ENCODE measurements at regions not wholly inside any gene's neighbourhood (a gene's known extent, or its start where the extent isn't known, plus 50 kb on each side); places are given as distances from the start of the nearest gene placed in this dataset.
"Not testable (repeated sequence)": the region's sequence is repeated elsewhere in the genome, so short reads cannot be mapped to it uniquely, and the experiment has no call there.

DNA sequence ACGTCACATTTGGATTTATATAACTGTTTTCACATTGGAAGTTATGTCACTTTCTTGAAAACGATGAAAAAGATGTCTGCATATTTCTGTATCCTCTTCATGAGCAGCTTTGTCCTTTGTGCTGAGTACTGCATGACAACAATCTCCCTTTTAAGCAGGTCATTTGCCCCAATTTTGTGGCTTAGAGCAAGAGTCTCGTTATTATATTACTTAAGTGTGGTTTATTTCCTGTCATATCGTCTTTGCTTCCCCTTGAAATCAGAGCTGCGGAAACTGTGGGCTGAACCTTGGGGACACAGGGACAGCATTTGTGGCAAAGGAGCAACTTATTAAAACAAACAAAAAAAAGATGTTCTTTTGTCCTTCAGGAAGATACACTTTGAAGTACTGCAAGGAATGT is 254.0 kb upstream of the DSEL start:
- WGBS (ENCODE audit: insufficient coverage, low lambda C conversion rate): 70% methylated on average over 3 of the region's 5 CpGs
- H3K9me3 ChIP-seq (ENCODE audit: control insufficient read depth, low read depth, low read length): no peaks in the 10 kb centered on the region
- no peaks in the 10 kb centered on the region for H3K4me1 ChIP-seq (ENCODE audit: control insufficient read depth, insufficient read depth, low read length)

GRCh38 chr18:67766930-67767329 is 250.4 kb upstream of the DSEL start:
- no peaks in the 10 kb centered on the region for H3K4me1 ChIP-seq (ENCODE audit: control insufficient read depth, insufficient read depth, low read length)
- H3K27me3 ChIP-seq (ENCODE audit: control insufficient read depth, insufficient read depth, low read length): no peaks in the 10 kb centered on the region
- no peak overlapping the region for H3K4me3 ChIP-seq (ENCODE audit: low read length)
- DNase-seq: no peak
- H3K9me3 ChIP-seq (ENCODE audit: control insufficient read depth, low read depth, low read length): no peaks in the 10 kb centered on the region
- no peaks in the 10 kb centered on the region for H3K36me3 ChIP-seq (ENCODE audit: control insufficient read depth, insufficient read depth, low read length)
- no peak overlapping the region for H3K27ac ChIP-seq (ENCODE audit: low read length)

More for the DNA sequence above, 254.0 kb upstream of the DSEL start:
- H3K36me3 ChIP-seq (ENCODE audit: control insufficient read depth, insufficient read depth, low read length): no peaks in the 10 kb centered on the region
- no peak overlapping the region for H3K4me3 ChIP-seq (ENCODE audit: low read length)
- no peak for DNase-seq
- no peaks in the 10 kb centered on the region for H3K27me3 ChIP-seq (ENCODE audit: control insufficient read depth, insufficient read depth, low read length)
- H3K27ac ChIP-seq (ENCODE audit: low read length): no peak overlapping the region

GRCh38 chr18:67752211-67752610 is 235.7 kb upstream of the DSEL start:
- no CpG with 5 or more reads among the region's 1 CpG for WGBS (ENCODE audit: insufficient coverage, low lambda C conversion rate)

GRCh38 chr18:67742954-67743353 is 226.4 kb upstream of the DSEL start:
- no peaks in the 10 kb centered on the region for H3K27me3 ChIP-seq (ENCODE audit: control insufficient read depth, insufficient read depth, low read length)
- DNase-seq: no peak
- no peaks in the 10 kb centered on the region for H3K4me1 ChIP-seq (ENCODE audit: control insufficient read depth, insufficient read depth, low read length)
- H3K9me3 ChIP-seq (ENCODE audit: control insufficient read depth, low read depth, low read length): no peaks in the 10 kb centered on the region
- 29% methylated on average over 1 of the region's 1 CpG for WGBS (ENCODE audit: insufficient coverage, low lambda C conversion rate)
- no peaks in the 10 kb centered on the region for H3K36me3 ChIP-seq (ENCODE audit: control insufficient read depth, insufficient read depth, low read length)
- H3K27ac ChIP-seq (ENCODE audit: low read length): no peak overlapping the region
- H3K4me3 ChIP-seq (ENCODE audit: low read length): no peak overlapping the region

More at GRCh38 chr18:67752211-67752610, 235.7 kb upstream of the DSEL start:
- not testable (repeated sequence) for H3K27me3 ChIP-seq (ENCODE audit: control insufficient read depth, insufficient read depth, low read length); H3K36me3 ChIP-seq (ENCODE audit: control insufficient read depth, insufficient read depth, low read length); DNase-seq; H3K4me3 ChIP-seq (ENCODE audit: low read length); H3K9me3 ChIP-seq (ENCODE audit: control insufficient read depth, low read depth, low read length); H3K27ac ChIP-seq (ENCODE audit: low read length); H3K4me1 ChIP-seq (ENCODE audit: control insufficient read depth, insufficient read depth, low read length)

GRCh38 chr18:67742525-67742924 is 226.0 kb upstream of the DSEL start:
- Histone ChIP-seq H3K27me3 (ENCODE audit: control insufficient read depth, insufficient read depth, low read length) (no peaks in the 10 kb centered on the region), H3K27ac (ENCODE audit: low read length) (no peak overlapping the region), H3K9me3 (ENCODE audit: control insufficient read depth, low read depth, low read length) (no peaks in the 10 kb centered on the region), H3K36me3 (ENCODE audit: control insufficient read depth, insufficient read depth, low read length) (no peaks in the 10 kb centered on the region), H3K4me3 (ENCODE audit: low read length) (no peak overlapping the region), H3K4me1 (ENCODE audit: control insufficient read depth, insufficient read depth, low read length) (no peaks in the 10 kb centered on the region)
- no CpG with 5 or more reads among the region's 7 CpGs for WGBS (ENCODE audit: insufficient coverage, low lambda C conversion rate)
- DNase-seq: no peak

- Histone ChIP-seq H3K36me3 (ENCODE audit: control insufficient read depth, insufficient read depth, low read length) (no peaks in the 10 kb centered on the region), H3K4me3 (ENCODE audit: low read length) (no peak overlapping the region), H3K4me1 (ENCODE audit: control insufficient read depth, insufficient read depth, low read length) (no peaks in the 10 kb centered on the region), H3K27ac (ENCODE audit: low read length) (no peak overlapping the region), H3K9me3 (ENCODE audit: control insufficient read depth, low read depth, low read length) (no peaks in the 10 kb centered on the region), H3K27me3 (ENCODE audit: control insufficient read depth, insufficient read depth, low read length) (no peaks in the 10 kb centered on the region)
- WGBS (ENCODE audit: insufficient coverage, low lambda C conversion rate): 86% methylated on average over 1 of the region's 6 CpGs
- DNase-seq: no peak
These were observed 219.0 kb upstream of the DSEL start for GRCh38 chr18:67735506-67735905.

DNA sequence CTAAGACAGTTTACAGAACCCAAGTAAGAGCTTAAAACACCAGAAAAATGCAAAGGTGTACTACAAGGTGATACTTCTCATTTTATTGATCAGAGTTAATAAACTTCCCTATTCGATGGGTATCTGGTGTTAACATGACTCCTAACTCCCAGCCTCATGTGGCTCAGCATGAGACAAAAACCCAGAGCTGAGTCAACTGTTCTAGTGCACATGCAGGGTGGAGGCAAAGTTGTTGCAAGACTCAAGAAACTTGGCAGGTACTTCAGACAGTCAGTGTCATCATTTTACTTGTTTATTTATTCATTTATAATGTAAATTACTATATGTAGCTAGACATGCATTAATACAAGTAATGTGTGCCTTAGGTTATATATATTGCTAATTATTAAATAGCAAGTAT is 216.6 kb upstream of the DSEL start:
- Histone ChIP-seq H3K4me1 (ENCODE audit: control insufficient read depth, insufficient read depth, low read length) (no peaks in the 10 kb centered on the region), H3K27me3 (ENCODE audit: control insufficient read depth, insufficient read depth, low read length) (no peaks in the 10 kb centered on the region), H3K27ac (ENCODE audit: low read length) (no peak overlapping the region), H3K4me3 (ENCODE audit: low read length) (no peak overlapping the region), H3K9me3 (ENCODE audit: control insufficient read depth, low read depth, low read length) (no peaks in the 10 kb centered on the region), H3K36me3 (ENCODE audit: control insufficient read depth, insufficient read depth, low read length) (no peaks in the 10 kb centered on the region)
- no peak for DNase-seq
- no CpG with 5 or more reads among the region's 1 CpG for WGBS (ENCODE audit: insufficient coverage, low lambda C conversion rate)

- Histone ChIP-seq H3K27ac (ENCODE audit: low read length) (no peak overlapping the region), H3K4me1 (ENCODE audit: control insufficient read depth, insufficient read depth, low read length) (no peaks in the 10 kb centered on the region), H3K36me3 (ENCODE audit: control insufficient read depth, insufficient read depth, low read length) (no peaks in the 10 kb centered on the region), H3K27me3 (ENCODE audit: control insufficient read depth, insufficient read depth, low read length) (no peaks in the 10 kb centered on the region), H3K4me3 (ENCODE audit: low read length) (no peak overlapping the region), H3K9me3 (ENCODE audit: control insufficient read depth, low read depth, low read length) (no peaks in the 10 kb centered on the region)
- WGBS (ENCODE audit: insufficient coverage, low lambda C conversion rate): no CpG with 5 or more reads among the region's 1 CpG
- no peak for DNase-seq
These were observed 215.3 kb upstream of the DSEL start for GRCh38 chr18:67731851-67732250.

DNA sequence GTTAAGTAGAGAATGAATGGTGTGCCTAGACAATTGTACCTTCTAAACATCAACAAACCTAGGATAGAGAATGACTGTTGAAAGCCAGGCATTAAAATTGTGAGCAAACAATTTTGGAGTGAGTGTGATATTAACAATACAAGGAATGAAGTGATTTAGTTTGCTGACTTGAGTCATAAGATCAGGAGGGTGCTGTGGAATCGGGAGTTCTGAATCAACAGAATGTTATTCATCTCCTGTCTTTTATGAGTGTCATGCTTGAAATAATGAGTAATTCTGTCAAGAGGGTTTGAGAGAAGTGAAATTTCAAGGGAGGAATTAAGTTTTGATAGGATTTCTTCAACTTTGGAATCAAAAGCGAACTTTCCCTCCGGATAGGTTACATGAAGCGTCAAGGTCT is 214.4 kb upstream of the DSEL start:
- no peaks in the 10 kb centered on the region for H3K4me1 ChIP-seq (ENCODE audit: control insufficient read depth, insufficient read depth, low read length)
- H3K4me3 ChIP-seq (ENCODE audit: low read length): no peak overlapping the region
- no peaks in the 10 kb centered on the region for H3K36me3 ChIP-seq (ENCODE audit: control insufficient read depth, insufficient read depth, low read length)
- DNase-seq: no peak
- no peak overlapping the region for H3K27ac ChIP-seq (ENCODE audit: low read length)
- WGBS (ENCODE audit: insufficient coverage, low lambda C conversion rate): 100% methylated on average over 2 of the region's 4 CpGs
- H3K27me3 ChIP-seq (ENCODE audit: control insufficient read depth, insufficient read depth, low read length): no peaks in the 10 kb centered on the region
- H3K9me3 ChIP-seq (ENCODE audit: control insufficient read depth, low read depth, low read length): no peaks in the 10 kb centered on the region

- H3K9me3 ChIP-seq (ENCODE audit: control insufficient read depth, low read depth, low read length): no peaks in the 10 kb centered on the region
- no peak overlapping the region for H3K4me3 ChIP-seq (ENCODE audit: low read length)
- H3K27me3 ChIP-seq (ENCODE audit: control insufficient read depth, insufficient read depth, low read length): no peaks in the 10 kb centered on the region
- H3K36me3 ChIP-seq (ENCODE audit: control insufficient read depth, insufficient read depth, low read length): no peaks in the 10 kb centered on the region
- 100% methylated on average over 2 of the region's 2 CpGs for WGBS (ENCODE audit: insufficient coverage, low lambda C conversion rate)
- no peaks in the 10 kb centered on the region for H3K4me1 ChIP-seq (ENCODE audit: control insufficient read depth, insufficient read depth, low read length)
- no peak overlapping the region for H3K27ac ChIP-seq (ENCODE audit: low read length)
- no peak for DNase-seq
These were observed 211.8 kb upstream of the DSEL start for GRCh38 chr18:67728364-67728763.

- WGBS (ENCODE audit: insufficient coverage, low lambda C conversion rate): no CpG with 5 or more reads among the region's 2 CpGs
- no peaks in the 10 kb centered on the region for H3K36me3 ChIP-seq (ENCODE audit: control insufficient read depth, insufficient read depth, low read length)
- H3K9me3 ChIP-seq (ENCODE audit: control insufficient read depth, low read depth, low read length): no peaks in the 10 kb centered on the region
- DNase-seq: no peak
- no peak overlapping the region for H3K27ac ChIP-seq (ENCODE audit: low read length)
- no peaks in the 10 kb centered on the region for H3K4me1 ChIP-seq (ENCODE audit: control insufficient read depth, insufficient read depth, low read length)
- no peaks in the 10 kb centered on the region for H3K27me3 ChIP-seq (ENCODE audit: control insufficient read depth, insufficient read depth, low read length)
- H3K4me3 ChIP-seq (ENCODE audit: low read length): no peak overlapping the region
These were observed 210.4 kb upstream of the DSEL start for GRCh38 chr18:67726882-67727281.
